IPS-15b (cell line): ENCODE measurements at regions not wholly inside any gene's neighbourhood (a gene's known extent, or its start where the extent isn't known, plus 50 kb on each side); places are given as distances from the start of the nearest gene placed in this dataset.

Experiments
- H3K27me3 ChIP-seq: one replicate; pipeline ENCODE4 v1.6.1; 2013; ENCODE audit warnings: low read length; ENCODE audit not compliant: control insufficient read depth, insufficient read depth
- H3K36me3 ChIP-seq: one replicate; pipeline ENCODE4 v1.6.1; 2013; ENCODE audit warnings: low read length; ENCODE audit not compliant: control insufficient read depth, insufficient read depth
- H3K4me1 ChIP-seq: one replicate; pipeline ENCODE4 v1.6.1; 2013; ENCODE audit warnings: mild to moderate bottlenecking, low read length; ENCODE audit not compliant: control insufficient read depth, insufficient read depth
- H3K4me3 ChIP-seq: one replicate; pipeline ENCODE4 v1.5.1; 2013; ENCODE audit warnings: low read depth, low read length
- H3K9ac ChIP-seq: one replicate; pipeline ENCODE4 v1.6.1; 2013; ENCODE audit warnings: low read depth, mild to moderate bottlenecking, low read length
- H3K9me3 ChIP-seq: one replicate; pipeline ENCODE4 v1.6.1; 2013; ENCODE audit warnings: mild to moderate bottlenecking, low read length; ENCODE audit not compliant: control insufficient read depth, insufficient read depth

GRCh38 chr1:75014250-75014649, 119.9 kb upstream of the LHX8 start:
- Histone ChIP-seq H3K27me3 (no peaks in the 10 kb centered on the region), H3K4me3 (no peak overlapping the region), H3K36me3 (no peaks in the 10 kb centered on the region), H3K4me1 (no peaks in the 10 kb centered on the region), H3K9ac (no peak overlapping the region), H3K9me3 (no peaks in the 10 kb centered on the region)

- no peaks in the 10 kb centered on the region for H3K4me1 ChIP-seq
- H3K27me3 ChIP-seq, result no peaks in the 10 kb centered on the region
- H3K9ac ChIP-seq, result no peak overlapping the region
- no peak overlapping the region for H3K4me3 ChIP-seq
- no peaks in the 10 kb centered on the region for H3K36me3 ChIP-seq
- no peaks in the 10 kb centered on the region for H3K9me3 ChIP-seq
These were observed 111.2 kb upstream of the LHX8 start for GRCh38 chr1:75023005-75023404.

- H3K36me3 ChIP-seq, result no peaks in the 10 kb centered on the region
- H3K27me3 ChIP-seq, result no peaks in the 10 kb centered on the region
- H3K4me3 ChIP-seq, result no peak overlapping the region
- H3K4me1 ChIP-seq, result no peaks in the 10 kb centered on the region
- H3K9ac ChIP-seq, result no peak overlapping the region
- no peaks in the 10 kb centered on the region for H3K9me3 ChIP-seq
These were observed 99.8 kb upstream of the LHX8 start for GRCh38 chr1:75034376-75034775.

- H3K4me1 ChIP-seq, result no peaks in the 10 kb centered on the region
- H3K9ac ChIP-seq, result no peak overlapping the region
- peaks cover 3% of the 10 kb centered on the region for H3K9me3 ChIP-seq
- H3K27me3 ChIP-seq, result no peaks in the 10 kb centered on the region
- no peak overlapping the region for H3K4me3 ChIP-seq
- H3K36me3 ChIP-seq, result no peaks in the 10 kb centered on the region
These were observed 98.7 kb upstream of the LHX8 start for GRCh38 chr1:75035536-75035935.

- no peaks in the 10 kb centered on the region for H3K27me3 ChIP-seq
- no peak overlapping the region for H3K9ac ChIP-seq
These were observed 81.0 kb upstream of the LHX8 start for GRCh38 chr1:75053207-75053606.

GRCh38 chr1:75058424-75058823, 75.8 kb upstream of the LHX8 start:
- no peaks in the 10 kb centered on the region for H3K9me3 ChIP-seq
- H3K9ac ChIP-seq, result no peak overlapping the region
- H3K36me3 ChIP-seq, result no peaks in the 10 kb centered on the region
- H3K27me3 ChIP-seq, result no peaks in the 10 kb centered on the region
- H3K4me1 ChIP-seq, result no peaks in the 10 kb centered on the region
- H3K4me3 ChIP-seq, result no peak overlapping the region

More at GRCh38 chr1:75053207-75053606, 81.0 kb upstream of the LHX8 start:
- Histone ChIP-seq H3K36me3 (no peaks in the 10 kb centered on the region), H3K4me1 (no peaks in the 10 kb centered on the region), H3K9me3 (no peaks in the 10 kb centered on the region), H3K4me3 (no peak overlapping the region)

DNA sequence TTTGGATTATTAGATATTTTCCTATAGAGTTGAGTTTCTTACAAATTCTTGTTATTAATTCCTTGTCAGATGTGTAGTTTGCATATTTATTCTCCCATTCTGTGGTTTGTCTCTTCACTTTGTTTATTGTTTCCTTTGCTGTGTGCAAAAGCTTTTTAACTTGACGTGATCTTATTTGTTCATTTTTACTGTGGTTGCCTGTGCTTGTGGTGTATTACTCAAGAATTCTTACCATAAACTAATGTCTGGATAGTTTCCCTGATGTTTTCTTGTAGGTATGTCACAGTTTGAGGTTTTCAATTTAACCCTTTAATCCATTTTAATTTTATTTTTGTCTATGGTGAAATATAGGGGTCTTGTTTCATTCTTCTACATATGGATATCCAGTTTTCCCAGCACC, 72.1 kb upstream of the LHX8 start:
- H3K9me3 ChIP-seq, result no peaks in the 10 kb centered on the region
- H3K27me3 ChIP-seq, result no peaks in the 10 kb centered on the region
- H3K9ac ChIP-seq, result no peak overlapping the region
- H3K4me1 ChIP-seq, result no peaks in the 10 kb centered on the region
- no peaks in the 10 kb centered on the region for H3K36me3 ChIP-seq
- no peak overlapping the region for H3K4me3 ChIP-seq

DNA sequence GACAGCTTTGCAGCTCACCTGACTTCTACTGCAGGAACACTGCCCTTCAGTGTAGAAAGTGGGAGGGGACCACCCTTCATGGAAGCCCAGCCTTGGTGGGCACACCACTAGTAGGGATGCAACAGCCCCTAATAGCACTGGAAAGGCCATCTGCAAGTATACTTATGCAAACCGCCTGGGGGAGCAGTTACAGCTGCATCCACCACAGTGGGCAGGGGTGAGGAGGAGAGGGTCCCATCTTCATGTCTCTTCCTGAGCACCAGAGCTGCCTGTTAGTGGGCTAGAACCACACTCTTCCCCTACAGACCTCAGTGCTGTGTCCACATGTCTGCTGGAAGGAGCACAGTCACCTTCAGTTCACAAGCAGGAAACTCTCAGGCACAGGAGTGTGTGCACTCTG, 66.2 kb upstream of the LHX8 start:
- no peaks in the 10 kb centered on the region for H3K27me3 ChIP-seq
- no peak overlapping the region for H3K9ac ChIP-seq
- no peak overlapping the region for H3K4me3 ChIP-seq
- H3K9me3 ChIP-seq, result no peaks in the 10 kb centered on the region
- no peaks in the 10 kb centered on the region for H3K4me1 ChIP-seq
- H3K36me3 ChIP-seq, result no peaks in the 10 kb centered on the region

DNA sequence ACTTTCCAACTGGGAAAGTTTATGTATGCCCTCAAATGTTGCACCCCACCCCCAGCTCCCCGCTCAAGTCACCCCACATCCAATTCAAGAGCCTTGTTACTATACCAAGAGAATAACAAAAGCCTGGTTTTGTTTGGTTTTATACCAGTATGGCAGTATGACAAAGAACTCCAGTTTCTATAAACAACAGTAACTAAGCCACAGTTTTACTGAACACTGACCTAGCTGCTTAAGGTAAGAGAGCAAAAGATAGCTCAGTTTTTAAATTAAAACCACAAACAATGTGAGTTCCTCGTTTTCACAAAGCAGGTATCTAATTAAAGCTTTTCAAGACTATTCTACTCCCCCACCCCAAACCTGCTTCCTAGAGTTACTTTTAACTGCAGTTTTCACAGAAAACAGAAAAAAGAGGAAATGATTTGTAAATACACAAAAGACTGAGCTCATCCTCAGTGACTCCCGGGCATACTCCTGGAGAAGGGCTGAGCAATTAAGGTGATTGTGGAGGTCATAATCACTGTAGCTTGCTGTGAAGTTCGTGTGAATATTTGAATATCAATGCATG, 59.3 kb upstream of the LHX8 start:
- H3K27me3 ChIP-seq, result no peaks in the 10 kb centered on the region
- peaks cover 38% of the 10 kb centered on the region for H3K4me1 ChIP-seq
- H3K9me3 ChIP-seq, result no peaks in the 10 kb centered on the region
- no peak overlapping the region for H3K9ac ChIP-seq
- no peaks in the 10 kb centered on the region for H3K36me3 ChIP-seq
- peak overlapping the region; percentile 2 for H3K4me3 ChIP-seq

DNA sequence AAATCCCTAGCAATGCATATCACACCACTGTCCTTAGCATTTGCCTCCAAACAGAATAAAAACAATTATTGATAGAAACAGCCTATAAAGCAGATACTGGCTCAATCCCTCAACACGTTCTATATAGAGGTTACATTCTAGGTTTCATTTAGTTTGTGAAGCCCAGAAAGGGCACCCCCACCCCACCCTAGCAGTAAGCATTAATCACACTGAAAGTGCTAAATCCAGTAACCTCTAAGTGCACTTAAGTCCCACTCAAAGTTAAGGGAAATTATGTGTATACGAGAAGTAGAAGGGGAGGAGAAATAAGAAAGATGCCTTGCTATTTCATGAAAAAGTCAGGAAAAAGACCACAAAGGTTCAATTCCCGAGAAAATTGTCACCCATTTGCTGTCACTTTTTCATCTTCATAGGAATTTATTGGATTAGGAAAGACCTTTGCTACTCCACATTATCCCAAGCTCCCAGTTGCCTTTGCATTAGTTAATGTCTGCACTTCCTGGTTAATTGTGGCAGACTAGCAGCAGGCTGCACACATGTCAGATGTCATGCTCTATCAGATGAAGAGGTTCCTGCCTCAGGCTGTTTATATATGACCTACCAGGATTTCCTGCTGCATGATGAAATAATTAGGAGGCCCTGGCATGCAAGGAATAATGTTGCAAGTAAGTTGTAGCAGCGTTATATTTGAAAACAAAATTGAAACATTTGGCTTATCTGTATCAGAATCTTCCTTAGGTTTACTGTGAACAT, 54.5 kb upstream of the LHX8 start:
- Histone ChIP-seq H3K36me3 (no peaks in the 10 kb centered on the region), H3K27me3 (no peaks in the 10 kb centered on the region), H3K4me3 (no peak overlapping the region), H3K9ac (no peak overlapping the region), H3K9me3 (no peaks in the 10 kb centered on the region), H3K4me1 (peaks cover 54% of the 10 kb centered on the region)

- Histone ChIP-seq H3K4me1 (peaks cover 43% of the 10 kb centered on the region), H3K9me3 (no peaks in the 10 kb centered on the region), H3K36me3 (no peaks in the 10 kb centered on the region), H3K9ac (no peak overlapping the region), H3K27me3 (no peaks in the 10 kb centered on the region), H3K4me3 (no peak overlapping the region)
These were observed 51.0 kb upstream of the LHX8 start for GRCh38 chr1:75083223-75083622.

DNA sequence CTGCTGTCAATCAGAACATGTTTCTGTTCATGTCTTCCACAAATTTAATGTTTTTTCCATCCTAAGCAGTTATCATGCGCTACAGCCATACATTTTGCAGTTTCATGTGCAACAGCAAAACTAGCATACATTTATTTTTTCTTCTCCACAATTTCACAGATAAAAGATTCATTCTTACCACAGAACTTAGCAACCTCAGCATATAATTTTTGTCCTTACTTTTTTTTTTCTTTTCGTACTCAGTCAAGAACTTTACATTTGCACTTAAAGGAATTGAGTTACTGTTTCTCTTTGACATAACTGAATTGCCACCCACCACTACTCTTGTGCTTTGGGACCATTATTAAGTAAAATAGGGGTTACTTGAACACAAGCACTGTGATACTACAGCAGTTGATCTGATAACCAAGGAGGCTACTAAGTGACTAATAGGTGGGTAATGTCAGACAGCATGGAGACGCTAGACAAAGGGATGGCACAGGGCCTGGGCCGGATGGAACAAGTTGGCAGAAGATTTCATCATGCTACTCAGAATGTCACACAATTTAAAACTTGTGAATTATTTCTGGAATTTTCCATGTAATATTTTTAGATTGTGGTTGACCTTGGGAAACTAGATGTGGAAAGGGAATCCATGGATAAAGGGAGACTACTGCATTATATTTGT, 50.2 kb upstream of the LHX8 start:
- Histone ChIP-seq H3K27me3 (no peaks in the 10 kb centered on the region), H3K4me3 (no peak overlapping the region), H3K9me3 (no peaks in the 10 kb centered on the region), H3K4me1 (peaks cover 37% of the 10 kb centered on the region), H3K9ac (no peak overlapping the region), H3K36me3 (no peaks in the 10 kb centered on the region)
